ENCODE measurements at regions not wholly inside any gene's neighbourhood (a gene's known extent, or its start where the extent isn't known, plus 50 kb on each side); places are given as distances from the start of the nearest gene placed in this dataset.

DNA sequence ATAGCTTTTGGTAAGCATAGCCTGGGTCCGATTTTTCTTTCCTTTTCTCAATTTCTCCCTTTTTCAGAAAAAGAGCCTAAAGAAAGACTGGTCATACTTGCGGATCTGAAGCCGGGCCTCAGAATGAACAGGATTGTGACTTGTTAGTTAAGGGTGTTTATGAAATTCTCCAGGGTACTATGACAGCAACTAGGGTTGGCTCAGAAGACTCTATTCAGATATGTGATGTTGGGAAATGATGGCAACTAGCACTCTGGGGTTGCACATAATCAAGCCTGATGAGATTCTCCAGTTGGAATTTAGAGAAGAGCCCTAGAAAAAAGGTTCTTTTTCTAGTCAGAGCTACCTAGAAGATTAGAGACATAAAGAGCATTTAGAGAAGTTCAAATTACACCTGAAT, 352.4 kb upstream of the POM121L12 start:
- no peak for TF ChIP-seq POLR2A (IDR thresholded peaks at IDR 0.05)
- TF ChIP-seq, protein P1, sequence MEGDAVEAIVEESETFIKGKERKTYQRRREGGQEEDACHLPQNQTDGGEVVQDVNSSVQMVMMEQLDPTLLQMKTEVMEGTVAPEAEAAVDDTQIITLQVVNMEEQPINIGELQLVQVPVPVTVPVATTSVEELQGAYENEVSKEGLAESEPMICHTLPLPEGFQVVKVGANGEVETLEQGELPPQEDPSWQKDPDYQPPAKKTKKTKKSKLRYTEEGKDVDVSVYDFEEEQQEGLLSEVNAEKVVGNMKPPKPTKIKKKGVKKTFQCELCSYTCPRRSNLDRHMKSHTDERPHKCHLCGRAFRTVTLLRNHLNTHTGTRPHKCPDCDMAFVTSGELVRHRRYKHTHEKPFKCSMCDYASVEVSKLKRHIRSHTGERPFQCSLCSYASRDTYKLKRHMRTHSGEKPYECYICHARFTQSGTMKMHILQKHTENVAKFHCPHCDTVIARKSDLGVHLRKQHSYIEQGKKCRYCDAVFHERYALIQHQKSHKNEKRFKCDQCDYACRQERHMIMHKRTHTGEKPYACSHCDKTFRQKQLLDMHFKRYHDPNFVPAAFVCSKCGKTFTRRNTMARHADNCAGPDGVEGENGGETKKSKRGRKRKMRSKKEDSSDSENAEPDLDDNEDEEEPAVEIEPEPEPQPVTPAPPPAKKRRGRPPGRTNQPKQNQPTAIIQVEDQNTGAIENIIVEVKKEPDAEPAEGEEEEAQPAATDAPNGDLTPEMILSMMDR (IDR thresholded peaks at IDR 0.05), result no peak

All from body of pancreas (tissue), 4 donors.